Keratinocyte (primary cell): ENCODE measurements at regions not wholly inside any gene's neighbourhood (a gene's known extent, or its start where the extent isn't known, plus 50 kb on each side); places are given as distances from the start of the nearest gene placed in this dataset.
"Not testable (repeated sequence)": the region's sequence is repeated elsewhere in the genome, so short reads cannot be mapped to it uniquely, and the experiment has no call there.

Experiments
- DNase-seq: peaks from one replicate; pipeline ENCODE4 v3.0.0-alpha.2; 2011; ENCODE audit warnings: low read depth, missing footprints, low spot score
- FAIRE-seq: peaks from 2 replicates; lab custom pipeline; 2011; peaks lifted over from hg19 to GRCh38; lab: Jason Lieb, UNC
- H2AFZ ChIP-seq: 2 replicates; pipeline ENCODE4 v1.6.0; 2012; ENCODE audit warnings: low read length, control low read depth, inconsistent platforms; ENCODE audit not compliant: control insufficient read depth
- H3K27ac ChIP-seq: 2 replicates; pipeline ENCODE4 v1.5.1; 2011; ENCODE audit warnings: low read length; ENCODE audit not compliant: control insufficient read depth, insufficient read depth
- H3K27me3 ChIP-seq: 3 replicates; pipeline ENCODE4 v1.6.0; 2011; ENCODE audit warnings: low read length; ENCODE audit not compliant: control insufficient read depth, insufficient read depth; ENCODE audit errors: extremely low read depth
- H3K36me3 ChIP-seq, 2 experiments: 2 replicates in 1 of 2; 3 replicates in 1 of 2; pipeline ENCODE4 v1.5.1; 2011; ENCODE audit warnings: low read length in 2 of 2, mild to moderate bottlenecking in 1 of 2; ENCODE audit not compliant: control insufficient read depth in 2 of 2, insufficient read depth in 2 of 2; ENCODE audit errors: extremely low read depth in 1 of 2
- H3K4me1 ChIP-seq: 3 replicates; pipeline ENCODE4 v1.5.1; 2011; ENCODE audit warnings: low read length; ENCODE audit not compliant: control insufficient read depth, insufficient read depth; ENCODE audit errors: extremely low read depth
- H3K4me2 ChIP-seq: 3 replicates; pipeline ENCODE4 v1.6.0; 2011; ENCODE audit warnings: low read depth, low read length; ENCODE audit not compliant: control insufficient read depth, insufficient read depth; ENCODE audit errors: extremely low read depth
- H3K4me3 ChIP-seq, 3 experiments: fragments of 200-600 bp in 1 of 3; sonication (generic) in 1 of 3; 2 replicates in 2 of 3; 3 replicates in 1 of 3; pipeline ENCODE4 v1.5.1; 2011 to 2016; ENCODE audit warnings: low read length in 3 of 3, mild to moderate bottlenecking in 3 of 3, control low read depth in 2 of 3, inconsistent platforms in 1 of 3, low read depth in 1 of 3, mixed read lengths in 1 of 3, mixed run types in 1 of 3, moderate library complexity in 1 of 3; ENCODE audit not compliant: control insufficient read depth in 2 of 3, insufficient read depth in 2 of 3; ENCODE audit errors: extremely low read depth in 1 of 3
- H3K79me2 ChIP-seq: 2 replicates; pipeline ENCODE4 v1.6.0; 2012; ENCODE audit warnings: low read length; ENCODE audit not compliant: control insufficient read depth, insufficient read depth
- H3K9ac ChIP-seq: 3 replicates; pipeline ENCODE4 v1.6.0; 2011; ENCODE audit warnings: low read length; ENCODE audit not compliant: control insufficient read depth, insufficient read depth; ENCODE audit errors: extremely low read depth
- H3K9me1 ChIP-seq: 3 replicates; pipeline ENCODE4 v1.6.0; 2011; ENCODE audit warnings: low read length; ENCODE audit not compliant: control insufficient read depth, insufficient read depth; ENCODE audit errors: extremely low read depth
- H3K9me3 ChIP-seq: 2 replicates; pipeline ENCODE4 v1.5.1; 2012; ENCODE audit warnings: low read depth, low read length; ENCODE audit not compliant: control insufficient read depth
- H4K20me1 ChIP-seq: 3 replicates; pipeline ENCODE4 v1.6.0; 2011; ENCODE audit warnings: low read length; ENCODE audit not compliant: control insufficient read depth, insufficient read depth; ENCODE audit errors: extremely low read depth
- EZH2 ChIP-seq: IDR thresholded peaks from one replicate; pipeline ENCODE4 v1.6.1; 2012; ENCODE audit warnings: inconsistent platforms, mild to moderate bottlenecking, low read length, moderate library complexity
- dilution Hi-C: fragments of 300-500 bp; cut with MboI; formaldehyde crosslinking; loops from one replicate; pipeline ENCODE4 v1.7.0; 2020; ENCODE audit warnings: low sequenced_read_pairs; ENCODE audit not compliant: extremely low pct_ligation_motif_present
- TF ChIP-seq, protein P1 (sequence below), 3 experiments: IDR thresholded peaks in 1 of 3; conservative IDR thresholded peaks in 1 of 3; optimal IDR thresholded peaks in 1 of 3; 2 replicates in 2 of 3; 3 replicates in 1 of 3; pipeline versions ENCODE3 to v1.5.1; 2011; ENCODE audit warnings: low read length in 3 of 3, mild to moderate bottlenecking in 3 of 3, moderate library complexity in 2 of 3, control low read depth in 1 of 3, inconsistent platforms in 1 of 3; ENCODE audit not compliant: insufficient read depth in 2 of 3; ENCODE audit errors: extremely low read depth in 1 of 3

DNA sequence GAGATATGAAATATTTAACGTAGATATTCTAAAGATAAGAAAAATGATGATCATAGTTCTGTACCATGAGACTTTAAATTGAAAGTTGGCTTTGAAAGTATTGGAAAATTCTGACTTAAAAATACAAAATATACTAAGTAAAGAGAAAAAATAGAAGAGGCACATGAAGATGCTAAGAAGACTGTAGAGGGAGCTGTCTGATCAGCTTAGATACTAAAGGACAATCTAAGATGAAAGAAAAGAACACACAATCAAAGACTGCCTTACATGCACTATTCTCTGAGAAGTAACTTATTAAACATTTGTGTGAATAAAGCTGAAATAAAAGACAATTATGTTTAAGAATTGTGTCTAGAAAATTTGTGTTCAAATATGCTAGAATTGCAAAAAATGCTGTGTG, 55.1 kb downstream of the RBMXL2 start:
- H3K36me3 ChIP-seq: no peaks in the 10 kb centered on the region
- H3K9me1 ChIP-seq: no peaks in the 10 kb centered on the region
- H3K4me3 ChIP-seq: no peak overlapping the region
- no peaks in the 10 kb centered on the region for H3K4me1 ChIP-seq
- DNase-seq (no peak), FAIRE-seq (no peak)
- no peak overlapping the region for H3K9ac ChIP-seq
- H2AFZ ChIP-seq: no peak overlapping the region
- H4K20me1 ChIP-seq: no peaks in the 10 kb centered on the region
- dilution Hi-C loops: no loop called here
- H3K4me2 ChIP-seq: no peak overlapping the region
- no peaks in the 10 kb centered on the region for H3K9me3 ChIP-seq
- no peak overlapping the region for H3K27ac ChIP-seq
- TF ChIP-seq, protein P1, sequence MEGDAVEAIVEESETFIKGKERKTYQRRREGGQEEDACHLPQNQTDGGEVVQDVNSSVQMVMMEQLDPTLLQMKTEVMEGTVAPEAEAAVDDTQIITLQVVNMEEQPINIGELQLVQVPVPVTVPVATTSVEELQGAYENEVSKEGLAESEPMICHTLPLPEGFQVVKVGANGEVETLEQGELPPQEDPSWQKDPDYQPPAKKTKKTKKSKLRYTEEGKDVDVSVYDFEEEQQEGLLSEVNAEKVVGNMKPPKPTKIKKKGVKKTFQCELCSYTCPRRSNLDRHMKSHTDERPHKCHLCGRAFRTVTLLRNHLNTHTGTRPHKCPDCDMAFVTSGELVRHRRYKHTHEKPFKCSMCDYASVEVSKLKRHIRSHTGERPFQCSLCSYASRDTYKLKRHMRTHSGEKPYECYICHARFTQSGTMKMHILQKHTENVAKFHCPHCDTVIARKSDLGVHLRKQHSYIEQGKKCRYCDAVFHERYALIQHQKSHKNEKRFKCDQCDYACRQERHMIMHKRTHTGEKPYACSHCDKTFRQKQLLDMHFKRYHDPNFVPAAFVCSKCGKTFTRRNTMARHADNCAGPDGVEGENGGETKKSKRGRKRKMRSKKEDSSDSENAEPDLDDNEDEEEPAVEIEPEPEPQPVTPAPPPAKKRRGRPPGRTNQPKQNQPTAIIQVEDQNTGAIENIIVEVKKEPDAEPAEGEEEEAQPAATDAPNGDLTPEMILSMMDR (optimal IDR thresholded peaks at IDR 0.05 in 1 of 3, IDR thresholded peaks at IDR 0.05 in 1 of 3, conservative IDR thresholded peaks at IDR 0.05 in 1 of 3; ENCODE audit: extremely low read depth in 1 of 3, insufficient read depth in 2 of 3, low read length in 3 of 3): peak in 2 of 3 experiments; percentile 14 to 42
- no peak for TF ChIP-seq EZH2
- H3K79me2 ChIP-seq: no peaks in the 10 kb centered on the region
- H3K27me3 ChIP-seq: no peaks in the 10 kb centered on the region

DNA sequence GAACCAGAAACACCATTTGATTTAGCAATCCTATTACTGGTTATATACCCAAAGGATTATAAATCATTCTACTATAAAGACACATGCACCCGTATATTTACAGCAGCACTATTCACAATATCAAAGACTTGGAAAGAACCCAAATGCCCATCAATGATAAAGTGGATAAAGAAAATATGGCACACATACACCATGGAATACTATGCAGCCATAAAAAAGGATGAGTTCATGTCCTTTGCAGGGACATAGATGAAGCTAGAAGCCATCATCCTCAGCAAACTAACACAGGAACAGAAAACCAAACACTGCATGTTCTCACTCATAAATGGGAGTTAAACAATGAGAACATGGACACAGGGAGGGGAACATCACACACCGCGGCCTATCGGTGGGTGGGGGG, 61.3 kb downstream of the RBMXL2 start:
- H3K9ac ChIP-seq, H3K36me3 ChIP-seq, H3K9me1 ChIP-seq, dilution Hi-C loops, H3K27ac ChIP-seq, H3K4me3 ChIP-seq, FAIRE-seq, H3K4me2 ChIP-seq, H3K9me3 ChIP-seq, H3K4me1 ChIP-seq, H3K79me2 ChIP-seq, H2AFZ ChIP-seq, DNase-seq, H3K27me3 ChIP-seq, H4K20me1 ChIP-seq: not testable (repeated sequence)

- H3K4me2 ChIP-seq: no peak overlapping the region
- H3K9me3 ChIP-seq: no peaks in the 10 kb centered on the region
- H3K4me1 ChIP-seq: no peaks in the 10 kb centered on the region
- H4K20me1 ChIP-seq: no peaks in the 10 kb centered on the region
- TF ChIP-seq EZH2: no peak
- TF ChIP-seq, protein P1 (optimal IDR thresholded peaks at IDR 0.05 in 1 of 3, IDR thresholded peaks at IDR 0.05 in 1 of 3, conservative IDR thresholded peaks at IDR 0.05 in 1 of 3; ENCODE audit: extremely low read depth in 1 of 3, insufficient read depth in 2 of 3, low read length in 3 of 3): no peak
- H3K9me1 ChIP-seq: no peaks in the 10 kb centered on the region
- H2AFZ ChIP-seq: no peak overlapping the region
- H3K9ac ChIP-seq: no peak overlapping the region
- DNase-seq: no peak
- no peak overlapping the region for H3K27ac ChIP-seq
- FAIRE-seq: no peak
- dilution Hi-C loops: no loop called here
- no peaks in the 10 kb centered on the region for H3K27me3 ChIP-seq
- no peaks in the 10 kb centered on the region for H3K79me2 ChIP-seq
- H3K36me3 ChIP-seq: no peaks in the 10 kb centered on the region
- no peak overlapping the region for H3K4me3 ChIP-seq
These were observed 66.1 kb downstream of the RBMXL2 start for GRCh38 chr11:7154881-7155361.
